Omental fat pad (tissue), 3 donors: ENCODE measurements at regions not wholly inside any gene's neighbourhood (a gene's known extent, or its start where the extent isn't known, plus 50 kb on each side); places are given as distances from the start of the nearest gene placed in this dataset.

Source experiments
- ATAC-seq: fragments of 150-250 bp; one replicate; pipeline ENCODE4 v1.9.1; 2016; ENCODE audit warnings: mild to moderate bottlenecking, moderate library complexity; ENCODE audit not compliant: low FRiP score
- DNase-seq: peaks from one replicate; pipeline ENCODE4 v3.0.0-alpha.2; 2019; ENCODE audit warnings: low spot score
- TF ChIP-seq, protein P1 (sequence below), 3 donors: fragments of 450-650 bp; IDR thresholded peaks; one replicate each; pipeline ENCODE4 v1.5.1; 2016 to 2017; ENCODE audit warnings: antibody characterized with exemption in 3 of 3, mild to moderate bottlenecking in 3 of 3, moderate library complexity in 2 of 3

GRCh38 chr12:131617596-131618302 lies 93.1 kb upstream of the SFSWAP start:
- DNase-seq = no peak
- TF ChIP-seq, protein P1, sequence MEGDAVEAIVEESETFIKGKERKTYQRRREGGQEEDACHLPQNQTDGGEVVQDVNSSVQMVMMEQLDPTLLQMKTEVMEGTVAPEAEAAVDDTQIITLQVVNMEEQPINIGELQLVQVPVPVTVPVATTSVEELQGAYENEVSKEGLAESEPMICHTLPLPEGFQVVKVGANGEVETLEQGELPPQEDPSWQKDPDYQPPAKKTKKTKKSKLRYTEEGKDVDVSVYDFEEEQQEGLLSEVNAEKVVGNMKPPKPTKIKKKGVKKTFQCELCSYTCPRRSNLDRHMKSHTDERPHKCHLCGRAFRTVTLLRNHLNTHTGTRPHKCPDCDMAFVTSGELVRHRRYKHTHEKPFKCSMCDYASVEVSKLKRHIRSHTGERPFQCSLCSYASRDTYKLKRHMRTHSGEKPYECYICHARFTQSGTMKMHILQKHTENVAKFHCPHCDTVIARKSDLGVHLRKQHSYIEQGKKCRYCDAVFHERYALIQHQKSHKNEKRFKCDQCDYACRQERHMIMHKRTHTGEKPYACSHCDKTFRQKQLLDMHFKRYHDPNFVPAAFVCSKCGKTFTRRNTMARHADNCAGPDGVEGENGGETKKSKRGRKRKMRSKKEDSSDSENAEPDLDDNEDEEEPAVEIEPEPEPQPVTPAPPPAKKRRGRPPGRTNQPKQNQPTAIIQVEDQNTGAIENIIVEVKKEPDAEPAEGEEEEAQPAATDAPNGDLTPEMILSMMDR (IDR thresholded peaks at IDR 0.05) = no peak
- no peak for ATAC-seq

- TF ChIP-seq, protein P1 (IDR thresholded peaks at IDR 0.05) = no peak
- DNase-seq = no peak
- ATAC-seq = no peak
Observed at GRCh38 chr12:131618303-131618658, 92.6 kb upstream of the SFSWAP start.

GRCh38 chr12:131618701-131619100 lies 92.2 kb upstream of the SFSWAP start:
- no peak for DNase-seq
- ATAC-seq = no peak
- TF ChIP-seq, protein P1 (IDR thresholded peaks at IDR 0.05) = no peak

GRCh38 chr12:131619106-131619642 lies 91.7 kb upstream of the SFSWAP start:
- ATAC-seq (no peak), DNase-seq (no peak)
- TF ChIP-seq, protein P1 (IDR thresholded peaks at IDR 0.05) = no peak

DNA sequence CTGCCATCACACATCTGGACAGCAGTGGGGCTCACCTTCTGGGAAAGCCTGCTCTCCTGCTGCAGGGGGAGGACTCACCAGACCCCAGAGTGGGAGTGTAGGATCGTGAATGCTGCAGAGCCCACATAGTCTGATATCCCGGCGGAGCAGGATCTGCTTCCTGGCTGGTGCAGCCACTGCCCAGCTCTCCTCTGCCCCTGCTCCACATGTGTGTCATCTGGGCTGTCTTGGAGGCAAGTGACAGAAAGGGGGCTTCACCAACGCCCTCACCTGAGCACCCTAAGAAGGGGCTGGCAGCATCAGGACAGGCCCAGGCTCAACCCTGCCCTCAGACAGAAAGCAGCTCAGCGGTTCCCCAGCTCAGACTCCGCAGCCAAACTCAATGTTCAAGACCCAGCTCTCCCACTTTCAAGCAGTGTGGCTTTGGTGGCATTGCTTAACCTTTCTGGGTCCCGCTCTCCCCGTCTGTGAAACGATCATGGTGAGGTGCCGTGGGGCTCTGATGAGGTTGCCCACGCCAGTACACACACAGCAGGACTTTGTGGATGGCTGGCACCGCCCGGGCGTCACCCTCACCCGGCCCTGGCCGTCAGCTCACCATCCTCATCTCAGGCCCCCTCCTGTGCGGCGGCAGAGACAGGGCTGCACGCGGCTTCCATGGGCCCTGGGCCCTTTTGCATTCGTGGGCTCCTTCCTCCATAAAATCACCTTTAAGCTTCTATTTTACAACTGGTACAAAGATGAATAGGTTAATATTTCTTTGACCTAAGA lies 91.0 kb upstream of the SFSWAP start:
- TF ChIP-seq, protein P1 (IDR thresholded peaks at IDR 0.05) = no peak
- ATAC-seq (no peak), DNase-seq (no peak)

GRCh38 chr12:131620520-131620919 lies 90.4 kb upstream of the SFSWAP start:
- no peak for DNase-seq
- no peak for ATAC-seq
- TF ChIP-seq, protein P1 (IDR thresholded peaks at IDR 0.05) = no peak
